ENCODE measurements at regions not wholly inside any gene's neighbourhood (a gene's known extent, or its start where the extent isn't known, plus 50 kb on each side); places are given as distances from the start of the nearest gene placed in this dataset.

DNA sequence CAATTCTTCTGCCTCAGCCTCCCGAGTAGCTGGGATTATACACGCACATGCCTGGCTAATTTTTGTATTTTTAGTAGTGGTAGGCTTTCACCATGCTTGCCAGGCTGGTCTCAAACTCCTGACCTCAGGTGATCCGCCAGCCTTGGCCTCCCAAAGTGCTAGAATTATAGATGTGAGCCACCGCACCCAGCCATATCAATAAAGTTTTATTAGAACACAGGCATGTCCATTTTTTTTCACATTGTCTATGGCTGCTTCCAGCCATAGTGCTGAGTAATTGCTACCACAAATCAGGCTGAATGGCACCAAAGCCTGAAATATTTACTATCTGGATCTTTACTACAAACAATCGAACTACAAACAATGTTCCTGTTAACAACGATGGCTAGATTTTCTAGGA, 114.4 kb upstream of the IRX6 start:
- TF ChIP-seq EZH2 (IDR thresholded peaks at IDR 0.05; ENCODE audit: low read length) = no peak
- TF ChIP-seq, protein P1, sequence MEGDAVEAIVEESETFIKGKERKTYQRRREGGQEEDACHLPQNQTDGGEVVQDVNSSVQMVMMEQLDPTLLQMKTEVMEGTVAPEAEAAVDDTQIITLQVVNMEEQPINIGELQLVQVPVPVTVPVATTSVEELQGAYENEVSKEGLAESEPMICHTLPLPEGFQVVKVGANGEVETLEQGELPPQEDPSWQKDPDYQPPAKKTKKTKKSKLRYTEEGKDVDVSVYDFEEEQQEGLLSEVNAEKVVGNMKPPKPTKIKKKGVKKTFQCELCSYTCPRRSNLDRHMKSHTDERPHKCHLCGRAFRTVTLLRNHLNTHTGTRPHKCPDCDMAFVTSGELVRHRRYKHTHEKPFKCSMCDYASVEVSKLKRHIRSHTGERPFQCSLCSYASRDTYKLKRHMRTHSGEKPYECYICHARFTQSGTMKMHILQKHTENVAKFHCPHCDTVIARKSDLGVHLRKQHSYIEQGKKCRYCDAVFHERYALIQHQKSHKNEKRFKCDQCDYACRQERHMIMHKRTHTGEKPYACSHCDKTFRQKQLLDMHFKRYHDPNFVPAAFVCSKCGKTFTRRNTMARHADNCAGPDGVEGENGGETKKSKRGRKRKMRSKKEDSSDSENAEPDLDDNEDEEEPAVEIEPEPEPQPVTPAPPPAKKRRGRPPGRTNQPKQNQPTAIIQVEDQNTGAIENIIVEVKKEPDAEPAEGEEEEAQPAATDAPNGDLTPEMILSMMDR (optimal IDR thresholded peaks at IDR 0.05 in 1 of 3, IDR thresholded peaks at IDR 0.05 in 1 of 3, conservative IDR thresholded peaks at IDR 0.05 in 1 of 3; ENCODE audit: extremely low read depth in 1 of 3, insufficient read depth in 2 of 3, low read length in 3 of 3) = no peak
- dilution Hi-C loops (cut with MboI; ENCODE audit: extremely low pct_ligation_motif_present, low sequenced_read_pairs) = no loop called here
- H3K36me3 ChIP-seq (ENCODE audit: control insufficient read depth in 2 of 2, extremely low read depth in 1 of 2, insufficient read depth in 2 of 2, low read length in 2 of 2) = no peaks in the 10 kb centered on the region
- no peak overlapping the region for H2AFZ ChIP-seq (ENCODE audit: control insufficient read depth, low read length)
- no peak overlapping the region for H3K27ac ChIP-seq (ENCODE audit: control insufficient read depth, insufficient read depth, low read length)
- H4K20me1 ChIP-seq (ENCODE audit: control insufficient read depth, extremely low read depth, insufficient read depth, low read length) = no peaks in the 10 kb centered on the region
- FAIRE-seq = no peak
- H3K4me3 ChIP-seq (ENCODE audit: control insufficient read depth in 2 of 3, extremely low read depth in 1 of 3, insufficient read depth in 2 of 3, low read depth in 1 of 3, low read length in 3 of 3) = no peak overlapping the region
- no peaks in the 10 kb centered on the region for H3K79me2 ChIP-seq (ENCODE audit: control insufficient read depth, insufficient read depth, low read length)
- no peaks in the 10 kb centered on the region for H3K9me1 ChIP-seq (ENCODE audit: control insufficient read depth, extremely low read depth, insufficient read depth, low read length)
- no peak overlapping the region for H3K9ac ChIP-seq (ENCODE audit: control insufficient read depth, extremely low read depth, insufficient read depth, low read length)
- H3K9me3 ChIP-seq (ENCODE audit: control insufficient read depth, low read depth, low read length) = no peaks in the 10 kb centered on the region
- H3K4me1 ChIP-seq (ENCODE audit: control insufficient read depth, extremely low read depth, insufficient read depth, low read length) = no peaks in the 10 kb centered on the region
- no peak overlapping the region for H3K4me2 ChIP-seq (ENCODE audit: control insufficient read depth, extremely low read depth, insufficient read depth, low read depth, low read length)
- no peaks in the 10 kb centered on the region for H3K27me3 ChIP-seq (ENCODE audit: control insufficient read depth, extremely low read depth, insufficient read depth, low read length)
- DNase-seq (ENCODE audit: low read depth, low spot score) = no peak

DNA sequence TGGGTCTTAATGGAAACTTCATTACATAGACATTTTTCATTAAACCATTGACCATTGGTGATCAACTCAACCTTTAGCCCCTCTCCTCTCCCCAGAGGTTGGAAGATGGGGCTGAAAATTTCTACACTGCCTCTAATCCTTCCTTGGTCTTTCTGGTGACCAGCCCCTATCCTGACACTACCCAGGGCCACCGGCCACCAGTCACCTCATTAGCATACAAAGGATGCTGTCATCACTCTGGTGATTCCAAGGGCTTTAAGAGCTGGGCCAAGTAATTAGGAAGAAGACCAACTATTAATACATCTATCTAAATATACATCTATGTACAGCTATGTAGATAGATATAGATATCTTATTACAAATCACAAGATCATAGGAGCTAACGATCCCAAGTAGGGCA, 111.2 kb upstream of the IRX6 start:
- Histone ChIP-seq H3K36me3 (ENCODE audit: control insufficient read depth in 2 of 2, extremely low read depth in 1 of 2, insufficient read depth in 2 of 2, low read length in 2 of 2) (no peaks in the 10 kb centered on the region), H3K4me1 (ENCODE audit: control insufficient read depth, extremely low read depth, insufficient read depth, low read length) (no peaks in the 10 kb centered on the region), H3K9me1 (ENCODE audit: control insufficient read depth, extremely low read depth, insufficient read depth, low read length) (no peaks in the 10 kb centered on the region), H3K4me2 (ENCODE audit: control insufficient read depth, extremely low read depth, insufficient read depth, low read depth, low read length) (no peak overlapping the region), H3K27ac (ENCODE audit: control insufficient read depth, insufficient read depth, low read length) (no peak overlapping the region), H2AFZ (ENCODE audit: control insufficient read depth, low read length) (no peak overlapping the region), H3K79me2 (ENCODE audit: control insufficient read depth, insufficient read depth, low read length) (no peaks in the 10 kb centered on the region), H3K4me3 (ENCODE audit: control insufficient read depth in 2 of 3, extremely low read depth in 1 of 3, insufficient read depth in 2 of 3, low read depth in 1 of 3, low read length in 3 of 3) (no peak overlapping the region), H3K9me3 (ENCODE audit: control insufficient read depth, low read depth, low read length) (no peaks in the 10 kb centered on the region), H3K9ac (ENCODE audit: control insufficient read depth, extremely low read depth, insufficient read depth, low read length) (no peak overlapping the region), H3K27me3 (ENCODE audit: control insufficient read depth, extremely low read depth, insufficient read depth, low read length) (no peaks in the 10 kb centered on the region), H4K20me1 (ENCODE audit: control insufficient read depth, extremely low read depth, insufficient read depth, low read length) (no peaks in the 10 kb centered on the region)
- TF ChIP-seq, protein P1 (optimal IDR thresholded peaks at IDR 0.05 in 1 of 3, IDR thresholded peaks at IDR 0.05 in 1 of 3, conservative IDR thresholded peaks at IDR 0.05 in 1 of 3; ENCODE audit: extremely low read depth in 1 of 3, insufficient read depth in 2 of 3, low read length in 3 of 3) = no peak
- no peak for TF ChIP-seq EZH2 (IDR thresholded peaks at IDR 0.05; ENCODE audit: low read length)
- dilution Hi-C loops (cut with MboI; ENCODE audit: extremely low pct_ligation_motif_present, low sequenced_read_pairs) = no loop called here
- DNase-seq (ENCODE audit: low read depth, low spot score) (no peak), FAIRE-seq (no peak)
